ENCODE measurements at regions not wholly inside any gene's neighbourhood (a gene's known extent, or its start where the extent isn't known, plus 50 kb on each side); places are given as distances from the start of the nearest gene placed in this dataset.

DNA sequence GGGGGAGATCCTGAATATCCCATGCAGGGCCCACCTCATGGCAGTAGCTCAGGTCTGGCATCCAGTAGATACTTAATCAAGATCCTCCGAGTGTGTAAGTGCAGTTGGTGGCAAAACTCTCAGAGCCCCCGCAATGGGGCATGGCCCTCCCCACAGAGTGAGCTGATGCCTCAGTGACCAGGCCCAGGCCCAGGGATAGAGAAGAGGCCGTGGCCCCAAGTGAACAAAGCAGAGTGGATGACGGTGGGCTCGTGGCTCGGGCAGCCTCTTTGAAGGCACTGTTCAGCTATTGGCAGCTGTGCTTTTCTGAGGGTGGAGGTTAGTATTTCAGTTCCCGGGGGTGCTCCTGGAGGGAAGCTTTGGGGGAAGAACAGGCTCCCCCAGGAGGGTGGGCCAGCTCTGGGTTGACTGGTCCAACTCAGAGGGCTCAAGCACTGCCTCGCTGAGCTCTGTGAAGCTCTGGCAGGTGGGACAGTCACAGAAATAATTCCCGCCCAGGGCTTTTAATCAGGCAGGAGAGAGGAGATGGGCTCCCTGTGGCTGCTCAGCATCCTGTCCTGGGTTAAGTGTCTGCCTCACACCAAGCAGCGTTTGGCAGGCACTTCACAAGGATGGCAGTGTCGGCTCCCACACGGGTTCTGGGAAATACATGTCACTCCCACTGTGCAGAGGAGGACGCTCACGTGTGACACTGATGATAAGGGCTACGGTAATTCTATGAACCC is 583.6 kb downstream of the TCERG1L start:
- TF ChIP-seq CTCF (IDR thresholded peaks at IDR 0.05; ENCODE audit: low read depth, low read length) = no peak
- H3K4me3 ChIP-seq (replicated peaks in 1 of 2; ENCODE audit: low read depth in 2 of 2, low read length in 2 of 2) = no peak overlapping the region
- no peak for DNase-seq (ENCODE audit: low read depth in 2 of 2)

GRCh38 chr10:130728531-130729215 is 582.8 kb downstream of the TCERG1L start:
- no peak overlapping the region for H3K4me3 ChIP-seq (replicated peaks in 1 of 2; ENCODE audit: low read depth in 2 of 2, low read length in 2 of 2)
- no peak for DNase-seq (ENCODE audit: low read depth in 2 of 2)
- no peak for TF ChIP-seq CTCF (IDR thresholded peaks at IDR 0.05; ENCODE audit: low read depth, low read length)

GRCh38 chr10:130729876-130730275 is 581.6 kb downstream of the TCERG1L start:
- H3K4me3 ChIP-seq (replicated peaks in 1 of 2; ENCODE audit: low read depth in 2 of 2, low read length in 2 of 2) = no peak overlapping the region
- TF ChIP-seq CTCF (IDR thresholded peaks at IDR 0.05; ENCODE audit: low read depth, low read length) = no peak
- no peak for DNase-seq (ENCODE audit: low read depth in 2 of 2)

GRCh38 chr10:130737186-130737585 is 574.3 kb downstream of the TCERG1L start:
- no peak for DNase-seq (ENCODE audit: low read depth in 2 of 2)
- no peak overlapping the region for H3K4me3 ChIP-seq (replicated peaks in 1 of 2; ENCODE audit: low read depth in 2 of 2, low read length in 2 of 2)
- TF ChIP-seq CTCF (IDR thresholded peaks at IDR 0.05; ENCODE audit: low read depth, low read length) = no peak

DNA sequence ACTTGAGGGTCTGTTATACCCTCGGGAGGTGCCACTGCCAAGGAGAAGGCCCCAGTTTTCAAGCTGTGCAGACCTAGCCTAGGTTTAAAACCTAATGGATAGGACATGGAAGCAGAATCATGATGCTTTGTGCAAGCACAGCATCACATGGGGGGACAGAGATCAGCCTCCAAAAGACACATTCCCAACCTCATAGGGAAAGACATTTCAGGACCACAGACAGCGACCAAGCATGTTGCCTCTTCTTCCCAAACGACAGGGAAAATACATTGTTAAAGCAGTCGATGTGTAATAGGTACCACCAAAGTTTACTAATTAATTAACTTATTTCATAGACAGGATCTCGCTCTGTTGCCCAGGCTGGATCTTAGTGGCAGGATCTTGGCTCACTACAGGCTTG is 573.9 kb downstream of the TCERG1L start:
- TF ChIP-seq CTCF (IDR thresholded peaks at IDR 0.05; ENCODE audit: low read depth, low read length) = no peak

GRCh38 chr10:130739016-130739756 is 572.3 kb downstream of the TCERG1L start:
- DNase-seq (ENCODE audit: low read depth in 2 of 2) = no peak
- no peak overlapping the region for H3K4me3 ChIP-seq (replicated peaks in 1 of 2; ENCODE audit: low read depth in 2 of 2, low read length in 2 of 2)
- TF ChIP-seq CTCF (IDR thresholded peaks at IDR 0.05; ENCODE audit: low read depth, low read length) = no peak

More for the DNA sequence above, 573.9 kb downstream of the TCERG1L start:
- H3K4me3 ChIP-seq (replicated peaks in 1 of 2; ENCODE audit: low read depth in 2 of 2, low read length in 2 of 2) = no peak overlapping the region
- DNase-seq (ENCODE audit: low read depth in 2 of 2) = peak in 1 of 2 donors; percentile 2
